WTC11 (cell line): ENCODE measurements at regions not wholly inside any gene's neighbourhood (a gene's known extent, or its start where the extent isn't known, plus 50 kb on each side); places are given as distances from the start of the nearest gene placed in this dataset.

ENCODE experiments used
- ARID4B ChIP-seq: sonication (generic); formaldehyde crosslinking; IDR thresholded peaks from 2 replicates; pipeline ENCODE4 v1.8.0; 2023; ENCODE audit warnings: missing genetic modification reagents, mild to moderate bottlenecking, borderline replicate concordance
- CBFB ChIP-seq: sonication (generic); formaldehyde crosslinking; IDR thresholded peaks from 2 replicates; pipeline ENCODE4 v1.8.1; 2022; ENCODE audit warnings: mild to moderate bottlenecking, low read depth, missing genetic modification reagents
- CTCF ChIP-seq: fragments of 200-600 bp; IDR thresholded peaks from 2 replicates; pipeline ENCODE4 v1.8.0; 2022; ENCODE audit warnings: antibody characterized with exemption
- E2F1 ChIP-seq: sonication (generic); formaldehyde crosslinking; IDR thresholded peaks from 2 replicates; pipeline ENCODE4 v1.8.0; 2022; ENCODE audit warnings: mild to moderate bottlenecking, missing genetic modification reagents
- E2F4 ChIP-seq: sonication (generic); formaldehyde crosslinking; IDR thresholded peaks from 2 replicates; pipeline ENCODE4 v1.8.1; 2022; ENCODE audit warnings: low read depth, mild to moderate bottlenecking, moderate library complexity, missing genetic modification reagents, borderline replicate concordance
- ELF4 ChIP-seq: sonication (generic); formaldehyde crosslinking; IDR thresholded peaks from 2 replicates; pipeline ENCODE4 v1.8.1; 2022; ENCODE audit warnings: low read depth, mild to moderate bottlenecking, moderate library complexity, missing genetic modification reagents
- JUN ChIP-seq: sonication (generic); formaldehyde crosslinking; IDR thresholded peaks from 2 replicates; pipeline ENCODE4 v1.8.0; 2023; ENCODE audit warnings: mild to moderate bottlenecking, missing genetic modification reagents
- SMAD4 ChIP-seq: sonication (generic); formaldehyde crosslinking; IDR thresholded peaks from 2 replicates; pipeline ENCODE4 v1.8.0; 2022; ENCODE audit warnings: mild to moderate bottlenecking, missing genetic modification reagents
- ZNF232 ChIP-seq: sonication (generic); formaldehyde crosslinking; IDR thresholded peaks from 2 replicates; pipeline ENCODE4 v1.8.0; 2022; ENCODE audit warnings: mild to moderate bottlenecking, missing genetic modification reagents
- ZNF317 ChIP-seq: sonication (generic); formaldehyde crosslinking; IDR thresholded peaks from 2 replicates; pipeline ENCODE4 v1.8.1; 2023; ENCODE audit warnings: low read depth, mild to moderate bottlenecking, moderate library complexity, missing genetic modification reagents, borderline replicate concordance
- ZNF423 ChIP-seq: fragments of 250-450 bp; sonication (Bioruptor Pico); IDR thresholded peaks from 2 replicates; pipeline ENCODE4 v2.1.2; 2022; ENCODE audit warnings: mild to moderate bottlenecking, moderate library complexity

- TF ChIP-seq CTCF (no peak), ZNF232 (CRISPR knock-in tag) (no peak), CBFB (CRISPR knock-in tag) (no peak), ARID4B (CRISPR knock-in tag) (no peak), ELF4 (no peak), SMAD4 (no peak), JUN (CRISPR knock-in tag) (no peak), E2F1 (CRISPR knock-in tag) (no peak), ZNF423 (no peak), ZNF317 (no peak), E2F4 (CRISPR knock-in tag) (no peak)
Observed at GRCh38 chr16:72255786-72256185, 83.8 kb upstream of the PMFBP1 start.
